Stimulated activated naive B cell treated with anti-CD40 and anti-IgM and Interleukin-4, amounts not matched to agents 10 μg/mL and 1 μg/mL and 100 μg/mL, for 72 hours (primary cell): ENCODE measurements at regions not wholly inside any gene's neighbourhood (a gene's known extent, or its start where the extent isn't known, plus 50 kb on each side); places are given as distances from the start of the nearest gene placed in this dataset.
"Not testable (repeated sequence)": the region's sequence is repeated elsewhere in the genome, so short reads cannot be mapped to it uniquely, and the experiment has no call there.

ENCODE experiments used
- ATAC-seq, 2 donors: fragments of 150-1000 bp; cut with Tn5 transposase; replicated peaks; 2 replicates each; pipeline ENCODE4 v1.10.0; 2021; ENCODE audit warnings: moderate library complexity in 1 of 2
- DNase-seq: peaks from one replicate; pipeline ENCODE4 v3.0.0; 2021
- H3K27ac Mint-ChIP-seq: one replicate; pipeline ENCODE4 v1.8.0; 2022; ENCODE audit warnings: mild to moderate bottlenecking, mixed read lengths
- H3K27me3 Mint-ChIP-seq, 2 donors: one replicate each; pipeline ENCODE4 v1.8.0; 2022; ENCODE audit warnings: mixed read lengths in 2 of 2
- H3K36me3 Mint-ChIP-seq, 2 donors: one replicate each; pipeline ENCODE4 v1.8.0; 2022; ENCODE audit warnings: mixed read lengths in 2 of 2, mild to moderate bottlenecking in 1 of 2
- H3K4me1 Mint-ChIP-seq, 2 donors: one replicate each; pipeline ENCODE4 v1.8.0; 2022; ENCODE audit warnings: mixed read lengths in 2 of 2, mild to moderate bottlenecking in 1 of 2
- H3K4me3 Mint-ChIP-seq, 2 donors: one replicate each; pipeline ENCODE4 v1.8.0; 2022; ENCODE audit warnings: mild to moderate bottlenecking in 2 of 2, mixed read lengths in 2 of 2, moderate library complexity in 1 of 2
- H3K9me3 Mint-ChIP-seq, 2 donors: one replicate each; pipeline ENCODE4 v1.8.0; 2022; ENCODE audit warnings: mixed read lengths in 2 of 2, mild to moderate bottlenecking in 1 of 2

- no peak for DNase-seq
- Mint-ChIP-seq H3K4me1 (no peaks in the 10 kb centered on the region), H3K4me3 (no peak overlapping the region), H3K27ac (no peak overlapping the region), H3K9me3 (peaks cover 17 to 19% of the 10 kb centered on the region in 2 donors), H3K36me3 (peaks cover 0 to 5% of the 10 kb centered on the region in 2 donors), H3K27me3 (peaks cover 0 to 9% of the 10 kb centered on the region in 2 donors)
- ATAC-seq, result no peak
These were observed 102.9 kb downstream of the COX18 start for GRCh38 chr4:72966652-72967051.

- Mint-ChIP-seq H3K36me3 (peaks cover 0 to 5% of the 10 kb centered on the region in 2 donors), H3K27me3 (peaks cover 0 to 3% of the 10 kb centered on the region in 2 donors), H3K9me3 (peaks cover 28 to 37% of the 10 kb centered on the region in 2 donors), H3K27ac (no peak overlapping the region), H3K4me1 (no peaks in the 10 kb centered on the region), H3K4me3 (no peak overlapping the region)
- ATAC-seq (no peak), DNase-seq (no peak)
These were observed 110.1 kb downstream of the COX18 start for GRCh38 chr4:72959411-72959810.

DNA sequence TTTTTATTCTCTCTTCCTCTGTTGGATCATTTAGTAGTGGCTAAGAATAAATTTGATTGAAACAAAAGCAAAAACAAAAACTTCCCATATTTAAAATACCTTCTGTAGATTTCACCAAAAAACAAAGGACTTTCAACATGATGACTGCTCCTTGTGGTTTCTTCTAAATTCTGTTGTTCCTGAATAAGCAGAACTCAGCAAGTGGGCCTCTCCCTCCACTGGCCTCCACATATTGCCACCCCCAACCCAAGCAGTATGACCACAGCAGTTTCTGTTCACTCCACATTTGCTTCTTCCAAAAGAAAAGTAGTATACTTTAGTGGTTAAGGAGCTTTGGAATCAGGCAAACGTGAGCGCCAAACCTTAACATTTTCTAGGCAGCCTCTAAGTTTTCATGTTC lies 114.7 kb downstream of the COX18 start:
- Mint-ChIP-seq H3K36me3 (no peaks in the 10 kb centered on the region), H3K4me3 (no peak overlapping the region), H3K4me1 (no peaks in the 10 kb centered on the region), H3K9me3 (peaks cover 8 to 10% of the 10 kb centered on the region in 2 donors), H3K27me3 (peaks cover 0 to 3% of the 10 kb centered on the region in 2 donors), H3K27ac (no peak overlapping the region)
- DNase-seq, result no peak
- no peak for ATAC-seq

GRCh38 chr4:72953571-72953970 lies 115.9 kb downstream of the COX18 start:
- H3K27me3 Mint-ChIP-seq, result peaks cover 0 to 3% of the 10 kb centered on the region in 2 donors
- no peaks in the 10 kb centered on the region for H3K4me1 Mint-ChIP-seq
- no peaks in the 10 kb centered on the region for H3K36me3 Mint-ChIP-seq
- DNase-seq (no peak), ATAC-seq (no peak)
- no peak overlapping the region for H3K4me3 Mint-ChIP-seq
- H3K9me3 Mint-ChIP-seq, result peaks cover 4% of the 10 kb centered on the region in 2 donors
- no peak overlapping the region for H3K27ac Mint-ChIP-seq

DNA sequence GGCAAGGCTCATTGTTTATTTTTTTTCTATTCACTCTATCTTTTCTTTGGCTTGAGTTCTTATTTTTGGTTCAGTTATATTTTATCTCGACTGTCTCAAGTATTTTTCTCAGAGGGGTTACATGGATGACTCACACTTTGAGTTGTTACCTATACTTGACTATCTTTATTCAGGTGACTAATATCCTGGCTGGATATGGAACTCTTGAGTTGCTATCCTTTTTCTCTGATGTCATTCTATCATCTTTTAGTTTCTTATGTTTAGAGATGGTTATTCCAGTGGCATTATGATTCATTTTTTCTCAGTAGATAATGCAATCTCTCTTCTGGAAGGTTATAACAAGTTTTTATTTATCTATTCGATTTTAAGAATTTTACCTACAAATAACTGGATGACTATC lies 117.9 kb downstream of the COX18 start:
- H3K4me3 Mint-ChIP-seq, result no peak overlapping the region
- no peaks in the 10 kb centered on the region for H3K4me1 Mint-ChIP-seq
- H3K27me3 Mint-ChIP-seq, result peaks cover 0 to 3% of the 10 kb centered on the region in 2 donors
- peaks cover 0 to 2% of the 10 kb centered on the region in 2 donors for H3K9me3 Mint-ChIP-seq
- DNase-seq (no peak), ATAC-seq (no peak)
- no peaks in the 10 kb centered on the region for H3K36me3 Mint-ChIP-seq
- H3K27ac Mint-ChIP-seq, result no peak overlapping the region

DNA sequence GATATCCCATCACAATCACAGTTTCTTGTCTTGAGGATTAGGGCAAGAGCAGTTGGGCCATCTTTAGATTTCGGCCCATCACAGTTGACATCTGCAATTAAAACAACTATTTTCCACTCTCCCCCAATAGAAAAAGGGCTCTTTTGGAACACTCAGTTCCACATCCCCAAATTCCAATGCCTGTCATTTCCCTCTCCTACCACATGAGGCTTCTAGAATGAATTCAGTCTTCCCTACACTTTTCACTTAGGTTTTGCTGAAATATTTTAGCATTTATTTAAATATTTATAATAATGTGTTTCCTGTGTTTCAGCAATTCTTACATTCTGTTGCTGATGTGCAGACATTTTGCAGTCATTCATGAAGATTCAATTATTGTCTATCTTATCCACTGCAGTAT lies 118.4 kb downstream of the COX18 start:
- H3K4me3 Mint-ChIP-seq, result no peak overlapping the region
- ATAC-seq (no peak), DNase-seq (no peak)
- H3K4me1 Mint-ChIP-seq, result no peaks in the 10 kb centered on the region
- H3K27me3 Mint-ChIP-seq, result peaks cover 0 to 3% of the 10 kb centered on the region in 2 donors
- no peak overlapping the region for H3K27ac Mint-ChIP-seq
- no peaks in the 10 kb centered on the region for H3K36me3 Mint-ChIP-seq
- peaks cover 0 to 2% of the 10 kb centered on the region in 2 donors for H3K9me3 Mint-ChIP-seq

GRCh38 chr4:72948080-72948479 lies 121.4 kb downstream of the COX18 start:
- H3K4me1 Mint-ChIP-seq, result no peaks in the 10 kb centered on the region
- no peaks in the 10 kb centered on the region for H3K36me3 Mint-ChIP-seq
- DNase-seq, result no peak
- H3K27me3 Mint-ChIP-seq, result no peaks in the 10 kb centered on the region
- no peak overlapping the region for H3K4me3 Mint-ChIP-seq
- no peak for ATAC-seq
- no peak overlapping the region for H3K27ac Mint-ChIP-seq
- peaks cover 9 to 10% of the 10 kb centered on the region in 2 donors for H3K9me3 Mint-ChIP-seq

- Mint-ChIP-seq H3K27me3 (no peaks in the 10 kb centered on the region), H3K27ac (no peak overlapping the region), H3K36me3 (no peaks in the 10 kb centered on the region), H3K4me1 (no peaks in the 10 kb centered on the region), H3K9me3 (peaks cover 9 to 10% of the 10 kb centered on the region in 2 donors), H3K4me3 (no peak overlapping the region)
- DNase-seq (no peak), ATAC-seq (no peak)
These were observed 123.7 kb downstream of the COX18 start for GRCh38 chr4:72945719-72946336.

- no peak overlapping the region for H3K4me3 Mint-ChIP-seq
- peaks cover 8 to 9% of the 10 kb centered on the region in 2 donors for H3K9me3 Mint-ChIP-seq
- no peaks in the 10 kb centered on the region for H3K4me1 Mint-ChIP-seq
- no peaks in the 10 kb centered on the region for H3K36me3 Mint-ChIP-seq
- no peaks in the 10 kb centered on the region for H3K27me3 Mint-ChIP-seq
- DNase-seq, result no peak
- no peak overlapping the region for H3K27ac Mint-ChIP-seq
- ATAC-seq, result no peak
These were observed 127.0 kb downstream of the COX18 start for GRCh38 chr4:72942565-72942964.

DNA sequence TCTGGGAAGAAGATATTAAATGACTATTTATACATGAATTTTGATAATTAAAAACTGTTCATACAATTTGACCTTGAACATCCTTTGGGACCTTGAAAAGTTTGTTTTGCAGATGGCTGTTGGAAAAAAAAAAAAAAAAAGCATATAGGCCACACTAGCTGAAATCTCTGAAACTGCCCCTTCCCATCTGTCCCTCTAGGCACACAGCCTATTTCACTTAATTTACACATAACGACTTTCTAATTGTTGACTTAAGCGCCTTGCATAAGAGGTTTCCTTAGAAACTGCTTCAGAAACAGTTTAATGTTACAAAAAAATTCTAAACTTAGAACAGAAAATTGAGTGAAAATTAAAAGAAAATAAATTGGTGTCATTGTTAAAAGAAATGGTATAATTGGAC lies 131.0 kb downstream of the COX18 start:
- H3K27me3 Mint-ChIP-seq, result no peaks in the 10 kb centered on the region
- H3K4me1 Mint-ChIP-seq, result no peaks in the 10 kb centered on the region
- no peak for DNase-seq
- H3K27ac Mint-ChIP-seq, result no peak overlapping the region
- H3K4me3 Mint-ChIP-seq, result no peak overlapping the region
- ATAC-seq, result no peak
- no peaks in the 10 kb centered on the region for H3K36me3 Mint-ChIP-seq
- no peaks in the 10 kb centered on the region for H3K9me3 Mint-ChIP-seq

DNA sequence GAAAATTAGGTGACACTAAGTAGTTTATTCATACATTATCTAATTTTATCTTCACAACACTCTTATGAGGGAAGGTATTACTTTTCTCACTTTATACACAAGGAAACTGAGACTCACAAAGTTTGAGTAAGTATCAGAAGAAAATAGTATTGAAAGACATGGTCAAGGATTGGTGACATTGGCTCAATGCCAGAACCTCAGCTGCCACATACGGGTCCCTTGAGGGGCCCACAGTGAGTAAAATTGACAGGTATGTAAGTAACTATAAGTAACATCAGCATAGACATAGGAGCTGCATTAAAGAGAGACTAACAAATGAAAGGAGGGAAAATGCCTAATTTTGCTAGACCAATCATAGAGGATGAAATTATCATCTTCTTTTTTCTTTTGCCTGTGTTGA lies 134.1 kb downstream of the COX18 start:
- ATAC-seq (no peak), DNase-seq (no peak)
- no peak overlapping the region for H3K4me3 Mint-ChIP-seq
- H3K27me3 Mint-ChIP-seq, result no peaks in the 10 kb centered on the region
- no peaks in the 10 kb centered on the region for H3K36me3 Mint-ChIP-seq
- H3K27ac Mint-ChIP-seq, result no peak overlapping the region
- no peaks in the 10 kb centered on the region for H3K9me3 Mint-ChIP-seq
- H3K4me1 Mint-ChIP-seq, result no peaks in the 10 kb centered on the region

DNA sequence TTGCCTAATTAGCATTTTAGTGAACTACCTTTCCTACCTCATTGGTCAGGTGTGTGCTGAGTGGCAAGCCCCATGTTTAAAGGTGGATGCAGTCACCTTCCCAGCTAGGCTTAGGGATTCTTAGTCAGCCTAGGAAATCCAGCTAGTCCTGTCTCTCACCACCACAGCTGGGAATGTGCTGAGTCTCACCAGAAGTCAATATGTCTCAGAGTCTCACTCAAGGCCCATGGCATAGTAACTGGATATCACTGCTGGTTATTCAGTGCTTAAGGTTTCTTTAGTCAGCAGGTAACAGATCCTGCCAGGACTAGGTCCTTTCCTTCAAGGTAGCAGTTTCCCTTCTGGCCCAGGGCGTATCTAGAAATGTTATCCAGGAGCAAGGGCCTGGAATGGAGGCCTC lies 136.5 kb downstream of the COX18 start:
- Mint-ChIP-seq H3K4me1 (no peaks in the 10 kb centered on the region), H3K4me3 (no peak overlapping the region), H3K27ac (no peak overlapping the region), H3K27me3 (no peaks in the 10 kb centered on the region), H3K36me3 (no peaks in the 10 kb centered on the region), H3K9me3 (no peaks in the 10 kb centered on the region)
- DNase-seq, result no peak
- ATAC-seq, result no peak

DNA sequence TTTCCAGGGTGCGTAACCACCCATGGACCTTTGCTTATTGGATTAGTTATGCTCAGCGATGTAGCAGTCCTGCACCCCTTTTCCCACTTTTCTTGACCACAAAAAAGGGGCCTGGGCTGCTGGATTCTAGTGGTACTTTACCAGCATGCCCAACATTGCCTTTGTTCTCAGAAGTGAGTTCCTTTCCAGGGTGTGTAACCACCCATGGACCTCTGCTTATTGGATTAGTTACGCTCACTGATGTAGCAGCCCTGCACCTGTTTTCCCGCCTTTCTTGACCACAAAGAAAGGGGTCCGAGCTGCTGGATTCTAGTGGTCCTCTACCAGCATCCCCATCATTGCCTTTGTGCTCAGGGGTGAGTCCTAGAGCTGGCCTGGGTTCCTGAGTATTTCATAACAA lies 138.2 kb downstream of the COX18 start:
- H3K4me3 Mint-ChIP-seq, result no peak overlapping the region
- DNase-seq (no peak), ATAC-seq (no peak)
- H3K27ac Mint-ChIP-seq, result no peak overlapping the region
- H3K4me1 Mint-ChIP-seq, result no peaks in the 10 kb centered on the region
- H3K9me3 Mint-ChIP-seq, result no peaks in the 10 kb centered on the region
- no peaks in the 10 kb centered on the region for H3K36me3 Mint-ChIP-seq
- H3K27me3 Mint-ChIP-seq, result no peaks in the 10 kb centered on the region

GRCh38 chr4:72929596-72930274 lies 139.8 kb downstream of the COX18 start:
- H3K27ac Mint-ChIP-seq, H3K4me1 Mint-ChIP-seq, H3K36me3 Mint-ChIP-seq, H3K4me3 Mint-ChIP-seq, H3K9me3 Mint-ChIP-seq, ATAC-seq, H3K27me3 Mint-ChIP-seq, DNase-seq: not testable (repeated sequence)

DNA sequence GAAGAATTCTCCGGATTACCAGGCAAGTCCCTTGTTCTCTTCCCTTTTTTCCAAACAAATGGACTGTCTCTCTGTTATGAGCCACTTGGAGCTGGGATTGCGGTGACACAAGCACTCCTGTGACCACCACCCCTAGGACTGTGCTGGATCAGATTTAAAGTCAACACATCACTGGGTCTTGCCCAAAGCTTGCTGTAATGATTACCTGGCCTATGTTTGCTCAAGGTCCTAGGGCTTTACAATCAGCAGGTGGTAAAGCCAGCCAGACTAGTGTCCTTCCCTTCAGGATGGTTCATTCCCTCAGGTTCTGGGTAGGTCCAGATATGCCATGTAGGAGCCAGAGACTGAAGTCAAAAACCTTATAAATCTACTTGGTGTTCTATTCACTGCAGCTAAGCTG lies 144.7 kb downstream of the COX18 start:
- no peak overlapping the region for H3K4me3 Mint-ChIP-seq
- no peaks in the 10 kb centered on the region for H3K4me1 Mint-ChIP-seq
- H3K27ac Mint-ChIP-seq, result no peak overlapping the region
- no peak for DNase-seq
- H3K9me3 Mint-ChIP-seq, result peaks cover 5 to 7% of the 10 kb centered on the region in 2 donors
- H3K27me3 Mint-ChIP-seq, result peaks cover 0 to 6% of the 10 kb centered on the region in 2 donors
- H3K36me3 Mint-ChIP-seq, result no peaks in the 10 kb centered on the region
- ATAC-seq, result no peak
